MV-4-11 (cell line): ENCODE measurements at regions not wholly inside any gene's neighbourhood (a gene's known extent, or its start where the extent isn't known, plus 50 kb on each side); places are given as distances from the start of the nearest gene placed in this dataset.
A peak's percentile ranks its signal among the peaks of the same experiment; 100 is the strongest.
"Not testable (repeated sequence)": the region's sequence is repeated elsewhere in the genome, so short reads cannot be mapped to it uniquely, and the experiment has no call there.

Source experiments
- DNase-seq: peaks from one replicate; lab custom pipeline; 2025; lab: John Stamatoyannopoulos, UW

DNA sequence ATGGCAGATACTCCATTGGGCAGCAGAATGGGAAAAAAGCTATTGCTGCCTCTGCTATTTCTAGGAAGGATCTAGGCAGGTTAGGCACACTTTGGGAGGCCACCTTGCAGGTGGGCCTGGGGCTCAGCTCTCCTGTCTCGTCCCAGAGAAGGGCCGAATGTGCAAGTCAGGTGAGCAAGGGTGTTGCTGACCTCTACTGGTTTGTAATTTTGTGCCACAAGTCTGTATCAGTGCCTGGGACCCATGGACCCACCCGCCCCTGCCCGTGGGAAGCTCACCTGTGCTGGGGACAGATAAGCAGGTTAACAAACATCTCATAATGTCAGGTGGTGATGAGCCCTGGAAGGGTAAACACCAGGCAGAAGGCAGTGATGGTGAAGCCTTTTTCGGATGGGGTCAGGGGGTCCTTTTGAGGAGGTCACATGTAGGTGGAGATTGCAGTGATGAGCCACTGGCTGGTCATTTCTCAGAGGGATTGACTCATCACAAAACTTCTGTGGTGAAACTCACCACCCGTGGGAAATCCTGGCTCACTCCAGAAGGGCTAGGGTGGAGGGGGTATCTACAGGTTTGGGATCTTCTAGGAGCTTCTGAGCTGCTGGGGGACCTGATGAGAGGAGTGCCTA, 161.3 kb downstream of the KLF13 start:
- DNase-seq, result peak; percentile 15

DNA sequence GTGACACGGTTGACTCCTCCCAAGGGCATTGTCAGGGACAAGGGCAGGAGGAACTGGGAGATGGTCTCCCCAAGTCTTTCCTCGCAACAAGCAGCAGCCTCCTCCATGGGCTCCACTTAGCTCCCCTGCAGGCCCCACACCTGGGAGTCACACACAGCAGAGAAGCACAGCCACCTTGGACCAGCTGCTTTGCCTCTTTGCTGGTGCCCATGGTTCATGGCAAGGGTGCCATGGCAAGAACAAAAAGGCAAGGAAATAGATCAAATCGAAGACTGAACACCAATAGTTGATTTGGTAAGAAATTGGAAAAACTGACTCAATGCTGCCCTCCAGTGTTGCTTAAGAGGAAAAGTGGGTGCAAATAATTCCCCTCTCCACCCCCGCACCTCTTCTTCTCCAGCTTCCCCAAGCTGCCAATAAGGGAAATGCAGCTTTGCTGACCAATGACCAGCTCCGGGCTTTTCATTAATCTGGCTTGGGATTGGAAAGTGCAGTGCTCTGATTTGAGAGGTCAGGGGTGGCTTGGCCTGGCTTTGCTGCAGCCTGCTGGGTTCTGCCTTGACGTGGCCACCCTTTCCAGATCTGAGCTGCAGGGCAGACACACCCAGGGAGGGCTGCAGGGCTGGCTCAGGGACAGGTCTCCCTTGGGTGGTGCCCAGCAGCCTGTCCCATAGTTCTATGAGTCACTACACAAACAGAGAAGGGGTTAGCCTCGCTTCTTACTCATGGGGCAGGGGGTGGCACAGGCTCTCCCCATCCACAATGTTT, 162.0 kb downstream of the KLF13 start:
- DNase-seq, result peak; percentile 76

DNA sequence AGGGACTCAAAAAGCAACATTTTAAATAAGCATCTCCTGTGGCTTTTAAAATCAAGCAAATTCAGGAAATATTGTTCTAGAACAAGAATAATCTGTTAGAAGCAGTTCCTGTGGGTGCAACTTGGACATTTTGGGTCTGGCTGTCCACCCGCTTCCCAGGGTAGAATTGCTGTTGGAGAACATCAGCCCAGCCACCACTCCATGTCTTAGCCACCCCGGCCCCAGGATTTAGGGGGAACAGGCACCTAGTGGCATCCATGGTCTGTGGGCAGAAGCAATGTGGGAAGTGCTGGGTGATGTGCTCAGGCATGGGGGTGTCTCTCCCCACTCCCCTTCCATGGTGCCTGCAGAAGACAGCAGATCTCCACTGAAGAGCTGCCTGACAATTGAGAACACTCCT, 162.6 kb downstream of the KLF13 start:
- DNase-seq, result no peak

DNA sequence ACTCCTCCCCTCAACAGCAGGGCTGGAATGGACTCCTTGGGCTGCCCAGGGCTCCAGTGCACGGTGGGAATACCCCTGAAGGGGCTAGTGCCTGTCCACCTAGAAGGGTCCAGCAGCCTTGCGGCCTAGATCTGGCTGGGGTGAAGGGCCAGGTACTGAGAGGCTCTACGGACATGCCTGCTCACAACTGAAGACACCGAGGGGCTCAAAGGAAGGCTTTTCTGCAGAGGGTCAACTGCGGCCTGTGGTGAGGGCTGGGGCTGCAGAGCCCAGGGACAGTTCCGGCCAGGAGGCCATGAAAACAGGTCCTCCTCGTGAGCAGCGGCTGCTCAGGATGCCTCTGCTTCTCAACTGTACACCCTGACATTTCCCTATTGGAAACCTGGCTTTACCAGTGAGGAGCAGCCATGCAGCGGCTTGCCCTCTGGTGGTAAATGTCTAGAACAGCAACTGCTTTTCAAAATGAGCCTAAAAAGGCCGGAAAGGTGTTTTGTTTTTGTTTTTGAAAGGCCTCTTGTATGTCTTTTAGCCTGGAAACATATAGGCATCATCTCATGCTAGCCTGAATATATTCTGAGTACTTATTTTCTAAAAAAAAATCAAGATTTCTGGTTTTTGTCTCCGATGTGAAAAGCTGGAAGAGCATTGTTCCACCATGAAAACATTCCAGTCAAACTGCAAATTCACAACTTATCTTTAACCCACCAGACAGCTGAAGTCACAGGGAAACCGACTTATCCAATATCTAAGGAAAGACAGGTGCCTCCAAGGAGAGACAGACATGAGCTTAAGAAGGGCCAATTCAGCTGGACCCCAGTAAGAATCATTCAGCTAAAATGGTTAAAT, 163.4 kb downstream of the KLF13 start:
- peak; percentile 48 for DNase-seq

DNA sequence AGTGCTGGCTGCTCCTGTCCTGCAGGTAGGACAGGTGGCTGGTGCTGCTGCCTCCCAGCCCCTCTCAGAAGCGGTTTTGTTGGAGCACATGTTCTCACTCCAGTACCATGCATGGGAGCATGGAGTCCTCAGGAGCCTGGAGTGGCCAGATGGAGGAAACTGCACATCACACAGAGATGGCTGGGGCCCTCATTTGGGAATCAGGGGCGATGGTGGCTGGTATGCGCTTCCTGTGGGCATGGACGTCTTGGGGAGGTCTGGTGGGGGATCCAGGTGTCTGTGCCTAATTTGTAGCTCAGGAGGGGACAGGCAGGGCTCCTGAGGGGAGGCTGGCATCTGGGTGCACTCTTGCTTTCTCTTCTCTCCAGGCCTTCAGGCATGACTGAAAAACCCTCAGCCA, 168.2 kb downstream of the KLF13 start:
- DNase-seq, result no peak

DNA sequence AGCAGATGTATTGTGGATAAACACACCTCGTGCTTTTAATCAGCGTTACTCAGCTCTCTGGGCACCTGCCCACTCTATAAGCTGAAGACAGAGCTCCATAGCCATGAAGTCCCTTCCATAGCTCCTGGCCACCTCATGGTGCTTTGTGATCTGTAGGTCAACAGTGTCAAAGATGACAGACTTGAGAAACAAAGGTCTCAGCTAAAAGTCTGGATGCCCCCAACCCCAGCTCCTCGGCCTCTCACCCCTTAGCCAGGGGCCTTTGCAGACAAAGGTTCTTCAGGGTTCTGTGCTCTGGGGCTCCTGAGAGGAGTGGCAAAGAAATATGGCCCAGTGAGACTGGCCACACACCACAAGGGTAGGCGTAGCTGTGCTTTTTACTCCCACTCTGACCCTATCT, 168.6 kb downstream of the KLF13 start:
- DNase-seq, result no peak

DNA sequence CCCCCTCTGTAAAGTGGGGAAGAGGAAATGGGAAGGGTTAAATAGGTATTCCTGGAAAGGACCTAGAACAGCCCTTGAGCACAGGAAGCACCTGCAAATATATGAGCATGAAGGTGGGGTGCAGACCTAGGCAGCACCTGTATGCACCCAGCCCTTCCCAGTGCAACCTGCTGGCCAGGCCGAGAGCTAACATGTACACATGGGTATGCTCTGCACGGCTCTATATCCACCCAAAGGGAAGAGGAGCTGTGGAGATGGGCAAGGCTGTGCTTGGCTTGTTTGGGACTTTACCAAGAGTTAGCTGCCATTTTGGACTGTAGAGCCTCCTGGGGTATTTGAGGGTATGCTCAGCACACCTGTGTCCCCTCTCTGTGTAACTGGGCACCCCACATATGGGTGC, 171.2 kb downstream of the KLF13 start:
- no peak for DNase-seq

DNA sequence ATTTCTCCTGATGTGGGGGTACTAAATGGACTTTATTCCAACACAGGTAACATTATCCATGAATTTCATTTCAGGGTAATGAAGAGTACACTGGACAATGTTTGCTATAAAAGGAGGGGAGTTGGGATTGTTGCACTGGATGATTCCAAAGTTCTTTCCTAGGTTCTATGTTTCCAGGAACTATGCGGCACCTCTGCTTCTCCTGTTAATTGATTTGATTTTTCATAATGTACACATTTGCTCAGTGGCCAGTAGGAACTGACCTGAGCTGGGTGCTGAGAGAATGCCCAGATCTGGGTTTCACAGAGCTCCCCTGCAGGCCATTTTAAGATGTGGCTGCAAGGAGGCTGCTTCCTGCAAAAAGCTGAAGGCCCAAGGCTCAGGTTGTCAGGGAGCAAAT, 171.7 kb downstream of the KLF13 start:
- DNase-seq, result no peak

DNA sequence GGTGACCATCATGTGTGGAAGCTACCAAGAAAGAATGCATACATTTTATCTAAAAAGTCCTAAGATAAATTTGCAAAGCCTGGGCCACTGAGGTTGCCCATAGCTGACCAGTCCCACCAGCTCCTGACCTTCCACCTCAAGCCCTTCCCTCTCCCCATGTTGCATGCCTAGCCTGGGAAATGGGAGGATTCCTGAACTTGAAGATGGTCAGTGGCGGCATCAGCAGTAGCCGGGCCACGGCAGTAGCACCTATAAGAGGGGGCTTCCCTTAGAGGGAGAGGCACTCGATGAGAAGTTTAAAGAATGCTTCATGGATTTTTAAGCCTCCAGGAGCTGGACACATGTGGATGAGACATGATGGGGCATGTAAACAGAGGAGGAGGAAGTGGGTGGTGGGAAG, 172.1 kb downstream of the KLF13 start:
- DNase-seq, result no peak

DNA sequence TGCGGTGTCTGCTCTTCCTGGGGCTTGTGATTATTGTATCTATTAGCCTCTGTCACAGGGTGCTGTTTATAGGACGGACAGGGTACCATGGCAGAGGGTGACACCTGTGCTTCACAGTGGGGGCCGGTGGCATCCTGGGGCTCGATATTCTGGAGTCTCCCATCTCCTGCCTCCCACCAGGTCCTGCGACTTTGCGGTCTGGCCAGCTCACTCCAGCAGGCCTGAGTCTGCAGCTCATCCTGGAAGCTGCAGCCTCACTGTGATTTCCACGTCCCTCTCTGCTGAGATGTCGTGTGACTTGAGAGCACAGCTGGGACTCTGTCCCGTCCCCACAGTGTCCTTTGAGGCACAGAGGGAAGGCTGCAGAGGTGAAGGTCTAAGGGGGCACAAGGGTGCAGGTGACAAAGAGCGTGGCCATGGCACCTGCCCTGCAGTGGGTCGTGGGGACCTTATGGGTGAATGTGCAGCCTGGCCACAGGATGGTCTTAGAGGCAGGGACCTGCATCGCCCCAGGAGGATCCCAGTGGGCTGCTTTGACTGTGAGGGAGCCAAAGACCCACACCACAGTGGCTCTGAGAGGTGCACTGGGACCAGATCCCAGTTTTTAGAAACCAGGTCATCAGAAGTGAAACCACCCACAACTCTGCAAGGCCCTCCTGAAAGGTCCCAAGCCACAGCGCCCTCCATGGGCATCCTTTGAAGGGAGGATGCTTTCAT, 172.8 kb downstream of the KLF13 start:
- DNase-seq, result no peak

DNA sequence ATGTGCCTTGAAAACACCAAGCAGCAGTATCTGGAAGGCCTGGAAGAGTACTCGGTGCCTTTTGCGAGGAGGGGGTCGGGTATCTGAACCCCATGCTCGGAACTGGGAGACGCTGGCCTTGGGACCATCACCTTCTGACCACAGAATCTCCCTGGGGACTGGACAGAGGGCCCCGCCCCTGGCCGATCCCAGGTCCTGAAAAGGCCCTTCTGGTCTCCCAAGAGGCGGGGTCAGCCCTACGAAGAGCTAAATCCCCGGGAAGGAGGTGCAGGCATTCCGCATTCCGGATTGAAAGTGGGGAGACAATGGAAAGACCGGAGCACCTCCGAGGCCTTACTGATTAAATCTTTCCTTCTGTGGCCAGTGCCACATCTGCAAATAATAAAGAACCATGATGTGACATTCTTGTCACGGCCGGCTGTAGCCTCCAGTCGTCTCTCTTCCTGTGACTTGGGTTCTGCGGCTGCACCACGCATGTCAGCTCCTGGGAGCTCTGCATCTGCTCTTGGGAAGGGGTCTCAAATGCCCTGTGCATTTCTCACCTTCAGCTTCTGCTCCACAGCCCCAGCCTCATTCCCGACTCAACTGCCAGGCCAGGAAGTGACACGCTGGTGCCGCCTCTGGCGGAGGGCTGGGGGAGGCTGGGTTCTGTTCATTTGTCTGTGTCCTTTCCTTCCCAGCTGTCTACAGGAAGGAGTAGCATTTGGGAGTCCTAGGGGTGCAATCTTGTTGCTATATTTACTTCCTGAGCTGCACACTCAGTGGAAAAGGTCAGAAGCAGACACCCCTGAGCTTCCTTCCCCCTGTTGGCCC, 173.5 kb downstream of the KLF13 start:
- no peak for DNase-seq

DNA sequence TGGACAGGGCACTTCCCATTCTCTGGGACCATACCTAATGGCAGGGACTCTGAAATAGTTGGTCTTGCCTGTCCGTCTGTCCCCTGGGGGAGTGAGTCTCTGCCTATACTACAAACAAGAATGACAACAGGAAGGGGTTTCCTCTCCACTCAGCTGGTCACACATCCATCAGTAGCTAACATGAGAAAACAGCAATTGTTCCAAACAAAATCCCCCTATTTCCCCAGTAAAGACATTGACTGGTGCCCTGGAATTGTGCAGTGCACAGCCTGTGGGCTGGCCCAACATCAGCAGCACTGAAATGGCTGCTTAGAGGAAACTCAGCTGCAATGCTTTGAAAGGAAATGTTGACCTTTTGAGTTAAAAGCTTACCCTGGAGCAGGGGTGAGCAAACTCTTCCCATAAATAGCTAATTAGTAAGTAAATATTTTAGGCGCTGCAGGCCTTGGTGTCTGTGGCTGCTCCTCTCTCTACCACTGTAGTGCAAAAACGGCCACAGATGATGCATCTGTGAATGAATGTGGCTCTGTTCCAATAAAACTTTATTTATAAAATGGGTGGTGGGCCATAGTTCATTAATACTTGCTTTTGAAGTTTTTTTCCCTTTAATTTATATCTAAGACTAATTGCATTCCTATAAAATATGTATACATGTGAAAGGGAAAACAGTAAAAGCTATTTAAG, 174.3 kb downstream of the KLF13 start:
- no peak for DNase-seq

DNA sequence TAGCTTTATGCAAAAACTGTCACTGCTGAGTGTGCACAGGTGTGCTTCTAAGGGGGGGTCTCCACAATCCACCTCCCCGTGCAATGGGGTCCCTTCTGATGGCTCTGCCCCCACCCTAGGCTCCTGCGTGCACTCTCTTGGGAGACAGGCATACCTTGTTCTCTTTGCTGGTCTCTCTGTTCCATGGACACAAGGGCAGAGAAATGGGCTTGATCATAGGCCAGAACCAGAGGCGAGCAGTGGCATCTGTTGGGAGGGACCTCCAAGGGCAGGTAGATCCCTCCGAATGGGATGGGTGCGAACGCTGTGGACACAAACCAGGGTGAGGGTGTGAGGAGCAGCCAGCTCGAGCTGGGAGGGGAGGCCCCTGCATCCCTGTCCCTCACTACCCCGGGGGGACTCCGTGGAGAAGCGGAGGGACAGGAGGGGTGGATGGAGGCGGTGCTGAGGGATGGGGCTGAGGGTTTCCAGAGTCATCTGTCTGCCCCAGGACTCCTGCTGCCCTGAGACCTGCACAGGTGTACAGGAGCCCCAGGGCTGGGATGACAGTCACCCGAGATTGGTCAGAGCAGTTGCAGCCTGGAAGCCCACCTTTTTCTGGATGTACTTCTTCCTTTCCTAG, 175.0 kb downstream of the KLF13 start:
- DNase-seq, result no peak

DNA sequence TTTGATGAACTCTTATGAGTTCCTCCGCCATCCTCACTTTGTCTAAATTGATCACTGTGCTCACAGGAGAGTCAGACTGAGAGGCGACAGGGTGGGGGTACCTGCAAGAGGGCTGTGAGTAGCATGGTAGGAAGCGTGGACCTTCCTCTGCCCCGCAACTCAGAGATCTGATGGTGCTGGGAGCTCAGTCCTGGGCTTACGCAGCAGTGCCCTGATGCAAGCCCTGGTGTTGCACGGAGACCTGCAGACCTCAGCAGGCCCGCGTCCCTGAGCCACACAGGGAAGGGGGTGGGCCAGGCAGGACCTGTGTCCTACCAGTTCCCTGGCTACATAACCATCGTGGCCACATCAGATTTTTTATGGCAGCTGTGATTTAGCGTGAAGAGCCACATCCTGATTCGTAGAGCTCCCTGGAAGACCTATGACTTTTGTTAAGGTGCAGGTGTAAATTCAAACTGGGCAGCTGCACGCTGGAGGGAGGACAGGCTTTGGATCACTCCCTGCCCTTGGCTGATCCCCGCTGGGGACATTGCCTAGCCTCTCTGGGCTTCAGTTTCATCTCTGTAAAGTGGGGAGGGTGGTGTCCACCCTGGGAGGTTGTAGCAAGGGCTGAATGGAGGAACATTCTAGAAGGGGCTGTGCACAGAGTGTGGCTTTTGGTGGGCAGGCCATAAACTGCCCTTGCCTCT, 176.1 kb downstream of the KLF13 start:
- DNase-seq, result no peak

DNA sequence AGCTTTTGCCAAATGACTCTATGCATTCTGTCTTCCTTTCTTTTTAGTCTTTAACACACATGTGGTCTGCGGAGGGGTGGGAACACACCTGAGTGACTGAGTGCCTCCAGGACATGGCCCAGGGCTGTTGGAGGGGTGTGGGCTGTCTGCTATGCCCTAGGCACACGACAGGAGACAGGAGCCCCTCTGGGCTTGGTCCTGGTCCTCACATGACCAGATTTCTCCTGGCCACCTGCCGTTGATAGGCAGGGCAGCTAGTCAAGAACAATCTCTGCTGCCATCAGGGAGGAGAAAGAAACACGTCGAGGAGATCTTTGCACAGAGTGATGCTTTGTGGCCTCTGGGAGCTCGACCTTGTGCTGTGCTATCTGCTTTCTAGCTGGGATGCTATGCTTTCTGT, 176.6 kb downstream of the KLF13 start:
- DNase-seq, result no peak

DNA sequence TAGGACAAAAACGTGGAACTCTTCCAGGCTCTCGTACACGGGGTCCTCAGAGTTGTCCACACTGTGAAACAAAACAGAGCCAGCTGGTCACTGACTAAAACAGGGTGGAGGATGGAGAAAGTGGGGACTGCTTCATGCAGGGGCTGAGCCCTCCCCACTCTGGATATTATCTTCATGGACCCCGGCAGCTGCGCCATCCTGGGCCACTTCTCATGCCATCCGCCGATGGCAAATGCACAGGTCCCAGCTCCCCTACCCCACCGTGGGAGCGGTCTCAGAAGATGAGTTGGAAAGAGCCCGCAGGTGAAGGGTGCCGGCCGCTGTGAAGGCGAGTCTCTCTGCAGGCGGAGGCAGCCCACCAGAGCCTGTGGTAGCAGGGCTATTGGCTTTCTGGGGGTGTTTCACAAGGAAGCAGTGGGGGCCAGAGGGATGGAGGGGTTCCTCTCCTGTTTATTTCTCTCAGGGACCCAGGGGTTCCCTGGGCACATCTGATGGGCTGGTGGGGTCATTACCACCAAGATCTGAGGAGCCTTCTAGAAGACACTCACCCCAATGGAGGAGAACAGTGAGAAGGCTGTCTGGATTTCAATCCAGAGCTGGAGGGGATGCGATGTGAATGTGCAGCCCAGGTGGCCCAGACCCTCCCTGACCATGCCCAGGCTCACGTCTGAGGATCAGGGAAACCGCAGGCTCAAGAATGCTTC, 177.3 kb downstream of the KLF13 start:
- no peak for DNase-seq

DNA sequence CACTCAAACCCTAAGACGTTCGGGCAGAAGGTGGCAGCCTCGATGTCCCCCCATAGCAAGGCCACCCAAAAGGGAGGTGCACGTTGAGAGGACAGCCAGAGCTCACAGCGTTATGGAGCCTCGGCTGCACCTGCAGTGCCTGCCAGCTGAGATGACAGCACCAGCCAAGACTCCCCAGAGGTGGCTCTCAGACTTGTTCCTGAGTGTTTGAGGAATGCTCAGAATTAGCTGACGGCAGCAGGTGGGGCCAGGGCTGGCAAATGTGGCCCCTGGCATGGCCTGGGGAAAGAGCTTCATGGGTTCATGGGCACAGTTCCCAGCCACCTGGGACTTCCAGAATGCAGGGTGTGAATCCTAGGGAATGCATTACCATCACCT, 177.8 kb downstream of the KLF13 start:
- DNase-seq, result no peak

DNA sequence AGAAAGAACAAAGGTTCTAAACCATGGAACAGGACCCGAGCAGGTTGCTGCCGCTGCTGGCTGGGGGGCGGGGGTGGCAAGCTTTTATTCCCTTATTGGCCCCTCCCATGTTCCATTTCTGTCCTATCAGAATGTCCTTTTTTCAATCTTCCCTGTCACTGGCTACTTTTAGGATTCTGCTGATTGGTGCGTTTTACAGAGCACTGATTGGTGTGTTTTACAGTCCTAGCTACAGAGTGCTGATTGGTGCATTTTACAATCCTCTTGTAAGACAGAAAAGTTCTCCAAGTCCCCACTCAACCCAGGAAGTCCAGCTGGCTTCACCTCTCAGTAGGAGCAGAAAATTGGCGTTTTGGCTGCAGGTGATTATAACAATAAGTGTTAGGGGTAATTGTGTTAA, 180.9 kb downstream of the KLF13 start:
- not testable (repeated sequence) for DNase-seq

DNA sequence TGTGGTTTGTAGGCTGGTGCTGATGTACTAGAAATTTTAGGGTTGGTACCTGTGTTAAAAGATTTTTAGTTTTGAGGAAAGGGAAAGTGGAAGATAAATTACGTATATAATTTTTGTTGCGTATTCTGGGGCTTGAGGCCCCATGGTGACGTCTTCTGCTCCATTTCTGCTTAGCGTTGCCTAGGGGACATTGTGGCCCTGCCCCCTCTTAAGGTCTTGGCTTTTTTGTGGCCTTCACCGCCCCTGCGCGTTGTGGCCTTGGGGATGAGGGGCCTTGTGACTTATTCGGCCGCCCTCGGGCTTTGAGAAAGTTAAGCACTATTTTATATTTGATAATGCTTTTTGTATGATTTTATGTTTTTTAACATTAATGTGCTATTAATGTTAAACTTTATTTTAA, 182.0 kb downstream of the KLF13 start:
- no peak for DNase-seq
